Cardiac muscle cell (in vitro differentiated cells and primary cell): ENCODE measurements at regions not wholly inside any gene's neighbourhood (a gene's known extent, or its start where the extent isn't known, plus 50 kb on each side); places are given as distances from the start of the nearest gene placed in this dataset.

ENCODE experiments used
- DNase-seq, 2 donors: peaks; one replicate each; pipeline versions ENCODE4 v3.0.0 to v3.0.0-alpha.2; 2010 to 2017; ENCODE audit warnings: low read depth in 1 of 2, low spot score in 1 of 2
- H3K27ac ChIP-seq: fragments of 200-600 bp; sonication (generic); 2 replicates; pipeline ENCODE4 v1.5.1; 2016
- H3K27me3 ChIP-seq: fragments of 200-600 bp; sonication (generic); 2 replicates; pipeline ENCODE4 v1.6.0; 2016; ENCODE audit warnings: control low read depth
- H3K36me3 ChIP-seq: fragments of 200-600 bp; sonication (generic); 2 replicates; pipeline ENCODE4 v1.5.1; 2016; ENCODE audit warnings: control low read depth
- H3K4me1 ChIP-seq: fragments of 200-600 bp; sonication (generic); 2 replicates; pipeline ENCODE4 v1.8.1; 2017; ENCODE audit warnings: low read depth, mild to moderate bottlenecking, mixed run types
- H3K4me3 ChIP-seq: fragments of 200-600 bp; sonication (generic); 2 replicates; pipeline ENCODE4 v1.5.1; 2016; ENCODE audit warnings: mild to moderate bottlenecking
- H3K9me3 ChIP-seq: fragments of 200-600 bp; sonication (generic); 2 replicates; pipeline ENCODE4 v1.5.1; 2017; ENCODE audit warnings: low read depth, mild to moderate bottlenecking, control low read depth
- TF ChIP-seq, protein P1 (sequence below): IDR thresholded peaks from 2 replicates; pipeline ENCODE4 v1.5.1; 2012; ENCODE audit warnings: low read depth, mild to moderate bottlenecking, low read length

DNA sequence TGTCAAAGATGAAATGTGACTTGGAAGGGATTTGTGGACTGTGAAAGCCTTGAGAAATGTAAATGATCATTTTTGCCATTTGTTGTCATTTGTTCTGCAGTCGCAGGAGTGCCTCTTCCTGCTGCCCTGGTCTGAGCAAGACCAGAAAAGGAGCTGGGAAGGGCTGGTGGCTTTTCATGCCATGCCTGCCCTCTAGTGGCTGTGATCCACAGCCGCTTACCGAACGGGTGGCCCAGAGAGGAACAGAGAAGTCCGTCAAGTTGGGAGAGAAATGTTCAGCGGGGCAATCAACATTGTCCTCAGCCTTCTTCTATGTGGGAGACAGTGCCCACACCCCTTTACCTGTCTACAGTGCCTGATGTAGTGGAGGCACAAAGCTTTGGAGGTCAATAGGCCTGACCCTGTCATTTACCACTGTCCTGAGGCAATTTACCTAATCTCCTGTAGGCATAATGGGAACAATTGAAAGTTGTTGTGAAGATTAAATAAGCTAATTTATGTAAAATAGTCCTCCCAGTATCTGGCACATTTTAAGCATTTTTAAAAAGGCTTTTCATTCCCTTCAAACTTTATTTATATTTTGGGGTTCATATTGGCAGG lies 224.5 kb downstream of the B3GLCT start:
- Histone ChIP-seq H3K27ac (no peak overlapping the region), H3K9me3 (no peaks in the 10 kb centered on the region), H3K4me1 (no peaks in the 10 kb centered on the region), H3K36me3 (no peaks in the 10 kb centered on the region), H3K27me3 (peaks cover 3% of the 10 kb centered on the region), H3K4me3 (no peak overlapping the region)
- DNase-seq, result peak; percentile 81 to 89
- TF ChIP-seq, protein P1, sequence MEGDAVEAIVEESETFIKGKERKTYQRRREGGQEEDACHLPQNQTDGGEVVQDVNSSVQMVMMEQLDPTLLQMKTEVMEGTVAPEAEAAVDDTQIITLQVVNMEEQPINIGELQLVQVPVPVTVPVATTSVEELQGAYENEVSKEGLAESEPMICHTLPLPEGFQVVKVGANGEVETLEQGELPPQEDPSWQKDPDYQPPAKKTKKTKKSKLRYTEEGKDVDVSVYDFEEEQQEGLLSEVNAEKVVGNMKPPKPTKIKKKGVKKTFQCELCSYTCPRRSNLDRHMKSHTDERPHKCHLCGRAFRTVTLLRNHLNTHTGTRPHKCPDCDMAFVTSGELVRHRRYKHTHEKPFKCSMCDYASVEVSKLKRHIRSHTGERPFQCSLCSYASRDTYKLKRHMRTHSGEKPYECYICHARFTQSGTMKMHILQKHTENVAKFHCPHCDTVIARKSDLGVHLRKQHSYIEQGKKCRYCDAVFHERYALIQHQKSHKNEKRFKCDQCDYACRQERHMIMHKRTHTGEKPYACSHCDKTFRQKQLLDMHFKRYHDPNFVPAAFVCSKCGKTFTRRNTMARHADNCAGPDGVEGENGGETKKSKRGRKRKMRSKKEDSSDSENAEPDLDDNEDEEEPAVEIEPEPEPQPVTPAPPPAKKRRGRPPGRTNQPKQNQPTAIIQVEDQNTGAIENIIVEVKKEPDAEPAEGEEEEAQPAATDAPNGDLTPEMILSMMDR, result peak; percentile 97

DNA sequence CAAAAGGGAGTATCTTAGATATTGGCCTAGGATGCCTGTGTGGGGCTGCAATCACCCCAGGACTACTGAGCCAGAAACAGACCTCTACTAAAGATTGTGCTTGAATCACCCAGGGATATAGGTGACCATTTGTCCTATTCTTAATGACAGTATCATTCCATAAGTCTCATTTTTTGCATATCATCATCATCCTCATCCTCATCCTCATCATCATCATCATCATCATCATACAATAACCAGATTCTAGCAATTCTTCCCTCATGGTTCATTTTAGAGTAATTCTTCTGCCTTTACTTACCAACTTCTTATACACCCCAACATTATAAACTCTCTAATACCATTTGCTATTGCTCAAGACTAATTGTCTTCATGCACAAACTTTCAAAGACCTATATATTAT lies 226.6 kb downstream of the B3GLCT start:
- no peaks in the 10 kb centered on the region for H3K36me3 ChIP-seq
- no peak overlapping the region for H3K4me3 ChIP-seq
- TF ChIP-seq, protein P1, result no peak
- no peaks in the 10 kb centered on the region for H3K27me3 ChIP-seq
- no peak overlapping the region for H3K27ac ChIP-seq
- no peak for DNase-seq
- H3K9me3 ChIP-seq, result no peaks in the 10 kb centered on the region
- H3K4me1 ChIP-seq, result no peaks in the 10 kb centered on the region

DNA sequence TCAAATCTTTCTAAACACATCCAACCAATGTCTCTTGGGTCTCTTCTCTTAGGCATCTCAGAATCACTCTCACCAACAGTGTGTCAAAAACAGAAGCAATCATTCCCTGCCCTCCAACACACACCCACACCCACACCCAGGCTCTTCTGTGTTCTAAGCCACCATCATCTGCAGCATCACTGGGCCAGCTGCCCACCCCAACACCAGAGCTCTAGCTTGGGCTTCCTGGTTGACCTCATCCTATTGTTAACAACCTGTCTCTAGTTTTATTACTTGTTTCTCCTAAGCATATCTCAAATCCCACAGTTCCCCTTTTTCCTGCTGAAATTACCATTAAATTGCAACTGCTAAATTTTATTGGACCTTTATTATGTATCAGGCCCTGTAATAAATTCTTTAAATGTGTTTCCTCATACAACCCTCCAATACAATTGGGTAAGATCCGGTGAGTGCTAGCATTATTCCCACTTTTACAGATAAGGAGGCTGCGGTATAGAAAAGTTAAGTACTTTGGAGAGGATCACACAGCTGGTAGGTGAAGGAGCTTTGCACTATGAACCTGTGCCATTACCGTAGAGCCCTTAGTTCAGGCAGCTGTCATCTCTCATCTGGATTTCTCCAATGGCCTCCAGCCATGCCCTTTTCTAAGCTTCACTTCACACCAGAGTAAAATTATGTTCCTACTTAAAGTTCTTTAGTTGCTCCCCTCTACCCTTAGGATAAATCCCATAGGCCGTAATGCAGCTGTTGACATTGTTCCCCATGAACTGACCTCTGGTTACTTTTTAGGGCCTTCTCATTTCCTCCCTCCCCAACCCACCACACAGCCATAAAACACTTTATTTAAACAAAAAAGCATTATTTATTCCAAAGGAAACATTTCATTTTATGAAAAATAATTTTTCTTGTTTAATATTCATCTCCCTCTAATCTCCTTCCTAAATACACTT lies 227.7 kb downstream of the B3GLCT start:
- Histone ChIP-seq H3K27ac (no peak overlapping the region), H3K9me3 (no peaks in the 10 kb centered on the region), H3K36me3 (no peaks in the 10 kb centered on the region), H3K27me3 (no peaks in the 10 kb centered on the region), H3K4me1 (no peaks in the 10 kb centered on the region), H3K4me3 (no peak overlapping the region)
- no peak for DNase-seq
- TF ChIP-seq, protein P1, result no peak

DNA sequence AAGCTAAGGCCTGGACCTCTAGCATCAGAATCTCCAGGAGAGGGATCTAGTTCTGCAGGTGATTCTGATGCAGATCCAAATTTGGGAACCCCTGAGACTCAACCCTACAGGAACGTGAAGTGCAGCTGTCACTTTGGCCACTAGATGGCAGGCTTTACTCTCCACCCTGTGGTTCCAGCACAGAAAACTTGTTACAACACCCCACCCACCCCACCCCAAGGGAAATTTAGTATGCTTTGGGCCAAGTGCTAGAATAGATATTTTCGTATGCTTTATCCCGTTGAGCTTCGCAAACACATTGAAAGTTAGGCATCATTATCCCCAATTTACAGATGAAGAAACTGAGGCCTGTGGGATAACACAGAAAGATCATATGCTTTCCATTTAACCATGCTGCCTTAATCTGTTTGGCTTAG lies 232.0 kb downstream of the B3GLCT start:
- Histone ChIP-seq H3K4me1 (peaks cover 4% of the 10 kb centered on the region), H3K36me3 (no peaks in the 10 kb centered on the region), H3K27ac (no peak overlapping the region), H3K27me3 (no peaks in the 10 kb centered on the region), H3K4me3 (no peak overlapping the region), H3K9me3 (no peaks in the 10 kb centered on the region)
- TF ChIP-seq, protein P1, result peak; percentile 71
- DNase-seq, result peak; percentile 67 to 69

DNA sequence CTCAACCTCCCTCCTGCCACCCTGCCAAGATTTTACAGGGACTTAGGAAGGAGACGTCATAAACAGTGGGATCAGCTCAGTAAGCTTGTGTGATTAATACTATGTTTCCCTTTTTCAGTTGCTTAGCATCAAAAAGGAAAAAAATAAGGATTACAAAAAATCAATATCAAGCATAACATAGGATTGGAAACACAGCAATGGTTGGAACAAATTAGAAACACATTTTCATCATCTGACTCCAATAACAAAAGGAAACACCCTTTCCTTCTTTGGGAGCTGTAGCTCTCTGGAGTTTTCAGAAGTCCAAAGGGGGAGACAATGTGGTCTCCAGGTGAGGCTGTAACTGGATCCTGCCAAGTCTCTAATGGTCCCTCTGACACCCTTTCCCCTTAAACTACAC lies 233.4 kb downstream of the B3GLCT start:
- TF ChIP-seq, protein P1, result no peak
- DNase-seq, result no peak
- no peaks in the 10 kb centered on the region for H3K36me3 ChIP-seq
- peaks cover 7% of the 10 kb centered on the region for H3K4me1 ChIP-seq
- H3K4me3 ChIP-seq, result no peak overlapping the region
- H3K27me3 ChIP-seq, result no peaks in the 10 kb centered on the region
- no peak overlapping the region for H3K27ac ChIP-seq
- no peaks in the 10 kb centered on the region for H3K9me3 ChIP-seq
